ENCODE measurements at regions not wholly inside any gene's neighbourhood (a gene's known extent, or its start where the extent isn't known, plus 50 kb on each side); places are given as distances from the start of the nearest gene placed in this dataset.

DNA sequence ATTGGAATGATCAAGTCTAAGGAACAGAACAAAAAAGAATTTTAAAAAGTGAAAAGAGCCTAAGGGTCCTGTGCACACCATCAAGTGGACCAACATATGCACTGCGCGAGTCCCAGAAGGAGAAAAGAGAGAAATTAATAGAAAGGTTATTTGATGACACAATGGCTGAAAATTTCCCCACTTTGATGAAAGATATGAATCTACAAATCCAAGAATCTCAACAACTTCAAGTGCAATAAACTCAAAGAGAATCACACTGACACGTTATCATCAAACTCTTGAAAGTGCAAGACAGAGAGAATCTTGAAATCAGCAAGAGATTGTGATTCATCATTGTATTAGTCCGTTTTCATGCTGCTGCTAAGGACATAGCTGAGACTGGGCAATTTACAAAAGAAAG lies 230.8 kb downstream of the ADAMTS15 start:
- TF ChIP-seq POLR2A (IDR thresholded peaks at IDR 0.05) (no peak), EP300 (IDR thresholded peaks at IDR 0.05) (no peak)
- TF ChIP-seq, protein P1, sequence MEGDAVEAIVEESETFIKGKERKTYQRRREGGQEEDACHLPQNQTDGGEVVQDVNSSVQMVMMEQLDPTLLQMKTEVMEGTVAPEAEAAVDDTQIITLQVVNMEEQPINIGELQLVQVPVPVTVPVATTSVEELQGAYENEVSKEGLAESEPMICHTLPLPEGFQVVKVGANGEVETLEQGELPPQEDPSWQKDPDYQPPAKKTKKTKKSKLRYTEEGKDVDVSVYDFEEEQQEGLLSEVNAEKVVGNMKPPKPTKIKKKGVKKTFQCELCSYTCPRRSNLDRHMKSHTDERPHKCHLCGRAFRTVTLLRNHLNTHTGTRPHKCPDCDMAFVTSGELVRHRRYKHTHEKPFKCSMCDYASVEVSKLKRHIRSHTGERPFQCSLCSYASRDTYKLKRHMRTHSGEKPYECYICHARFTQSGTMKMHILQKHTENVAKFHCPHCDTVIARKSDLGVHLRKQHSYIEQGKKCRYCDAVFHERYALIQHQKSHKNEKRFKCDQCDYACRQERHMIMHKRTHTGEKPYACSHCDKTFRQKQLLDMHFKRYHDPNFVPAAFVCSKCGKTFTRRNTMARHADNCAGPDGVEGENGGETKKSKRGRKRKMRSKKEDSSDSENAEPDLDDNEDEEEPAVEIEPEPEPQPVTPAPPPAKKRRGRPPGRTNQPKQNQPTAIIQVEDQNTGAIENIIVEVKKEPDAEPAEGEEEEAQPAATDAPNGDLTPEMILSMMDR (IDR thresholded peaks at IDR 0.05), result no peak

Data from ovary (tissue), 3 donors.